Right lobe of liver (tissue), 4 donors: ENCODE measurements at regions not wholly inside any gene's neighbourhood (a gene's known extent, or its start where the extent isn't known, plus 50 kb on each side); places are given as distances from the start of the nearest gene placed in this dataset.

Source experiments
- POLR2A ChIP-seq: fragments of 450-650 bp; IDR thresholded peaks from one replicate; pipeline ENCODE4 v1.6.1; 2017; ENCODE audit warnings: antibody characterized with exemption, mild to moderate bottlenecking
- TF ChIP-seq, protein P1 (sequence below), 4 donors: fragments of 200-600 bp in 3 of 4; fragments of 450-650 bp in 1 of 4; IDR thresholded peaks; one replicate each; pipeline versions ENCODE4 v1.5.1 to v1.8.0; 2016 to 2022; ENCODE audit warnings: antibody characterized with exemption in 4 of 4, mild to moderate bottlenecking in 2 of 4
- donor health status: DM: no; HTN: no; CAD: no.
- donor health status: DM: no; HTN: no; CAD: no.
- donor health status: DM: no; HTN: yes; CAD: no.

DNA sequence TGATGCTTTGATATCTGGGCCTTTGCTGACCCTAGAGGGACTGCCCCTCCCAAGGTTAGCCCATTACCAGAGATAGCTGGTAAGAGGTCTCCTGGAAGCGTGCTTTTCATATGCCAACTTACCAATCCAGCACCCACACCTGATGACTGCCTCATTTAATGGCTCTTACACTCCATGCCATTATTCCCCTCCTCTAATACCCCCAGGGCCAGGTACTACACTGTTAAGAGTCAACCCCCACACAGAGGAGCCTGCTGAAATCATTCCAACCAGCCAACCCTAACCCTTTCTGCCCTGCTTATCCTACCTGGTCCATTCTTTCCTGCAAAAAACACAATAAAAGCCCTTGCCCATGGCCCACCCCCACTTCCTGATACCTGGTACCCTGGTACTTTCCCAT lies 736.8 kb upstream of the SLC35B3 start:
- TF ChIP-seq, protein P1, sequence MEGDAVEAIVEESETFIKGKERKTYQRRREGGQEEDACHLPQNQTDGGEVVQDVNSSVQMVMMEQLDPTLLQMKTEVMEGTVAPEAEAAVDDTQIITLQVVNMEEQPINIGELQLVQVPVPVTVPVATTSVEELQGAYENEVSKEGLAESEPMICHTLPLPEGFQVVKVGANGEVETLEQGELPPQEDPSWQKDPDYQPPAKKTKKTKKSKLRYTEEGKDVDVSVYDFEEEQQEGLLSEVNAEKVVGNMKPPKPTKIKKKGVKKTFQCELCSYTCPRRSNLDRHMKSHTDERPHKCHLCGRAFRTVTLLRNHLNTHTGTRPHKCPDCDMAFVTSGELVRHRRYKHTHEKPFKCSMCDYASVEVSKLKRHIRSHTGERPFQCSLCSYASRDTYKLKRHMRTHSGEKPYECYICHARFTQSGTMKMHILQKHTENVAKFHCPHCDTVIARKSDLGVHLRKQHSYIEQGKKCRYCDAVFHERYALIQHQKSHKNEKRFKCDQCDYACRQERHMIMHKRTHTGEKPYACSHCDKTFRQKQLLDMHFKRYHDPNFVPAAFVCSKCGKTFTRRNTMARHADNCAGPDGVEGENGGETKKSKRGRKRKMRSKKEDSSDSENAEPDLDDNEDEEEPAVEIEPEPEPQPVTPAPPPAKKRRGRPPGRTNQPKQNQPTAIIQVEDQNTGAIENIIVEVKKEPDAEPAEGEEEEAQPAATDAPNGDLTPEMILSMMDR (IDR thresholded peaks at IDR 0.05) = no peak
- TF ChIP-seq POLR2A = no peak
